ENCODE measurements at regions not wholly inside any gene's neighbourhood (a gene's known extent, or its start where the extent isn't known, plus 50 kb on each side); places are given as distances from the start of the nearest gene placed in this dataset.

- DNase-seq = no peak
- no peaks in the 10 kb centered on the region for H3K27me3 ChIP-seq
Observed at GRCh38 chr4:10737337-10737736, 52.8 kb upstream of the CLNK start.

DNA sequence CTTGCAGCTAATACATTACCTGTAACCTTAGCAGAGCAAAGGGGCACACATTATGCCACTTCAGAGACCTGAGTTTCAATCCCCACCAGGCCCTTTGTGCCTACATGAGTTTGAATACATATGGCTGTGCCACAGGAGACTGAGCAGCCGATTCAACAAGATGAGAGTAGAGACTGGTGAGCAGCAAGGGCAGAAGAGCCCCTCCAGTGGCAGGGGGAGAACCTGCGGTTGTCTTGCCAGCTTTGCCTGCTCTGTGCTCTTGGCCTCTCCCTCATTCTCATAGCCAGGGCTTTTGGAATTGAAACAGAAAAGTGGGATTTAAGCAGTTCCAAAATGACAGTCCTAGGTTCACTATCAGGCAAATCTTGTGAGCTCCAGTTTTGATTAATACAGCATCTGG is 52.3 kb upstream of the CLNK start:
- Histone ChIP-seq H3K27me3 (no peaks in the 10 kb centered on the region), H3K36me3 (no peaks in the 10 kb centered on the region), H3K9me3 (no peaks in the 10 kb centered on the region), H3K4me1 (no peaks in the 10 kb centered on the region), H3K27ac (no peak overlapping the region), H3K4me3 (no peak overlapping the region)
- no peak for ATAC-seq (ENCODE audit: low FRiP score in 2 of 2)
- WGBS, 2 donors = 90 to 100% methylated on average over 2 of the region's 2 CpGs
- no peak for DNase-seq
- TF ChIP-seq POLR2A (IDR thresholded peaks at IDR 0.05) (no peak), POLR2AphosphoS5 (IDR thresholded peaks at IDR 0.05) (no peak), CTCF (IDR thresholded peaks at IDR 0.05) (no peak), EP300 (IDR thresholded peaks at IDR 0.05) (no peak)

More at GRCh38 chr4:10737337-10737736, 52.8 kb upstream of the CLNK start:
- Histone ChIP-seq H3K27ac (no peak overlapping the region), H3K36me3 (no peaks in the 10 kb centered on the region), H3K4me1 (no peaks in the 10 kb centered on the region), H3K9me3 (no peaks in the 10 kb centered on the region), H3K4me3 (no peak overlapping the region)
- WGBS, 2 donors = 80 to 88% methylated on average over 6 of the region's 6 CpGs
- ATAC-seq (ENCODE audit: low FRiP score in 2 of 2) = no peak
- TF ChIP-seq CTCF (IDR thresholded peaks at IDR 0.05) = no peak
- TF ChIP-seq POLR2AphosphoS5 (IDR thresholded peaks at IDR 0.05) = no peak
- no peak for TF ChIP-seq EP300 (IDR thresholded peaks at IDR 0.05)
- TF ChIP-seq POLR2A (IDR thresholded peaks at IDR 0.05) = no peak

GRCh38 chr4:10736266-10736665 is 51.7 kb upstream of the CLNK start:
- Histone ChIP-seq H3K27me3 (no peaks in the 10 kb centered on the region), H3K4me1 (no peaks in the 10 kb centered on the region), H3K27ac (no peak overlapping the region), H3K4me3 (no peak overlapping the region), H3K9me3 (no peaks in the 10 kb centered on the region), H3K36me3 (no peaks in the 10 kb centered on the region)
- DNase-seq (no peak), ATAC-seq (ENCODE audit: low FRiP score in 2 of 2) (no peak)
- WGBS, 2 donors = 94 to 95% methylated on average over 3 of the region's 3 CpGs
- TF ChIP-seq POLR2A (IDR thresholded peaks at IDR 0.05) = no peak
- no peak for TF ChIP-seq EP300 (IDR thresholded peaks at IDR 0.05)
- TF ChIP-seq POLR2AphosphoS5 (IDR thresholded peaks at IDR 0.05) = no peak
- no peak for TF ChIP-seq CTCF (IDR thresholded peaks at IDR 0.05)

GRCh38 chr4:10734697-10735096 is 50.1 kb upstream of the CLNK start:
- no peaks in the 10 kb centered on the region for H3K4me1 ChIP-seq
- ATAC-seq (ENCODE audit: low FRiP score in 2 of 2) (no peak), DNase-seq (no peak)
- WGBS, 2 donors = 85 to 88% methylated on average over 3 to 5 of the region's 5 CpGs
- no peaks in the 10 kb centered on the region for H3K27me3 ChIP-seq
- H3K27ac ChIP-seq = no peak overlapping the region
- no peak overlapping the region for H3K4me3 ChIP-seq
- H3K36me3 ChIP-seq = no peaks in the 10 kb centered on the region
- H3K9me3 ChIP-seq = no peaks in the 10 kb centered on the region
- TF ChIP-seq EP300 (IDR thresholded peaks at IDR 0.05) = no peak
- no peak for TF ChIP-seq CTCF (IDR thresholded peaks at IDR 0.05)
- TF ChIP-seq POLR2A (IDR thresholded peaks at IDR 0.05) = no peak
- TF ChIP-seq POLR2AphosphoS5 (IDR thresholded peaks at IDR 0.05) = no peak

Measured in upper lobe of left lung (tissue), 6 donors.